ENCODE measurements at regions not wholly inside any gene's neighbourhood (a gene's known extent, or its start where the extent isn't known, plus 50 kb on each side); places are given as distances from the start of the nearest gene placed in this dataset.

GRCh38 chr10:31709476-31709875, 219.2 kb downstream of the ARHGAP12 start:
- DNase-seq (ENCODE audit: low read depth), result no peak

GRCh38 chr10:31709028-31709427, 219.6 kb downstream of the ARHGAP12 start:
- no peak for DNase-seq (ENCODE audit: low read depth)

- DNase-seq (ENCODE audit: low read depth), result no peak
These were observed 220.2 kb downstream of the ARHGAP12 start for GRCh38 chr10:31708474-31708873.

GRCh38 chr10:31708046-31708445, 220.6 kb downstream of the ARHGAP12 start:
- no peak for DNase-seq (ENCODE audit: low read depth)

GRCh38 chr10:31707093-31708039, 221.3 kb downstream of the ARHGAP12 start:
- DNase-seq (ENCODE audit: low read depth), result no peak

GRCh38 chr10:31706464-31707092, 222.1 kb downstream of the ARHGAP12 start:
- no peak for DNase-seq (ENCODE audit: low read depth)

- no peak for DNase-seq (ENCODE audit: low read depth)
These were observed 223.5 kb downstream of the ARHGAP12 start for GRCh38 chr10:31705136-31705535.

- no peak for DNase-seq (ENCODE audit: low read depth)
These were observed 224.4 kb downstream of the ARHGAP12 start for GRCh38 chr10:31704195-31704594.

- no peak for DNase-seq (ENCODE audit: low read depth)
These were observed 225.7 kb downstream of the ARHGAP12 start for GRCh38 chr10:31702954-31703353.

GRCh38 chr10:31702005-31702404, 226.6 kb downstream of the ARHGAP12 start:
- no peak for DNase-seq (ENCODE audit: low read depth)

GRCh38 chr10:31701546-31701945, 227.1 kb downstream of the ARHGAP12 start:
- no peak for DNase-seq (ENCODE audit: low read depth)

GRCh38 chr10:31700181-31700611, 228.4 kb downstream of the ARHGAP12 start:
- DNase-seq (ENCODE audit: low read depth), result no peak

- DNase-seq (ENCODE audit: low read depth), result no peak
These were observed 230.3 kb downstream of the ARHGAP12 start for GRCh38 chr10:31698181-31698830.

GRCh38 chr10:31697271-31698180, 231.1 kb downstream of the ARHGAP12 start:
- DNase-seq (ENCODE audit: low read depth), result no peak

- no peak for DNase-seq (ENCODE audit: low read depth)
These were observed 233.4 kb downstream of the ARHGAP12 start for GRCh38 chr10:31694929-31695837.

- no peak for DNase-seq (ENCODE audit: low read depth)
These were observed 234.4 kb downstream of the ARHGAP12 start for GRCh38 chr10:31694126-31694685.

GRCh38 chr10:31693491-31693890, 235.1 kb downstream of the ARHGAP12 start:
- DNase-seq (ENCODE audit: low read depth), result no peak

- no peak for DNase-seq (ENCODE audit: low read depth)
These were observed 239.4 kb downstream of the ARHGAP12 start for GRCh38 chr10:31689233-31689632.

GRCh38 chr10:31687663-31688482, 240.8 kb downstream of the ARHGAP12 start:
- no peak for DNase-seq (ENCODE audit: low read depth)

Measured in stimulated activated CD8-positive, alpha-beta memory T cell treated with anti-CD3 and anti-CD28 coated beads, Interleukin-12 subunit alpha, Interleukin-12 subunit beta, amount 100 ng/mL, for 1 hour (primary cell).